Suprapubic skin (tissue), 4 donors: ENCODE measurements at regions not wholly inside any gene's neighbourhood (a gene's known extent, or its start where the extent isn't known, plus 50 kb on each side); places are given as distances from the start of the nearest gene placed in this dataset.

Experiments used
- EP300 ChIP-seq: sonication (generic); formaldehyde crosslinking; IDR thresholded peaks from one replicate; pipeline ENCODE4 v1.6.1; 2017; ENCODE audit warnings: antibody characterized with exemption
- POLR2A ChIP-seq, 2 donors: fragments of 450-650 bp; IDR thresholded peaks; one replicate each; pipeline ENCODE4 v1.6.1; 2017; ENCODE audit warnings: antibody characterized with exemption in 2 of 2, mild to moderate bottlenecking in 2 of 2, moderate library complexity in 2 of 2
- POLR2AphosphoS5 ChIP-seq, 3 donors: sonication (generic); formaldehyde crosslinking; IDR thresholded peaks; one replicate each; pipeline ENCODE4 v1.6.1; 2017; ENCODE audit warnings: antibody characterized with exemption in 3 of 3
- TF ChIP-seq, protein P1 (sequence below), 2 donors: fragments of 200-600 bp in 1 of 2; fragments of 450-650 bp in 1 of 2; sonication (generic) in 1 of 2; IDR thresholded peaks; one replicate each; pipeline ENCODE4 v1.5.1; 2016 to 2019; ENCODE audit warnings: antibody characterized with exemption in 2 of 2, mild to moderate bottlenecking in 1 of 2, moderate library complexity in 1 of 2

DNA sequence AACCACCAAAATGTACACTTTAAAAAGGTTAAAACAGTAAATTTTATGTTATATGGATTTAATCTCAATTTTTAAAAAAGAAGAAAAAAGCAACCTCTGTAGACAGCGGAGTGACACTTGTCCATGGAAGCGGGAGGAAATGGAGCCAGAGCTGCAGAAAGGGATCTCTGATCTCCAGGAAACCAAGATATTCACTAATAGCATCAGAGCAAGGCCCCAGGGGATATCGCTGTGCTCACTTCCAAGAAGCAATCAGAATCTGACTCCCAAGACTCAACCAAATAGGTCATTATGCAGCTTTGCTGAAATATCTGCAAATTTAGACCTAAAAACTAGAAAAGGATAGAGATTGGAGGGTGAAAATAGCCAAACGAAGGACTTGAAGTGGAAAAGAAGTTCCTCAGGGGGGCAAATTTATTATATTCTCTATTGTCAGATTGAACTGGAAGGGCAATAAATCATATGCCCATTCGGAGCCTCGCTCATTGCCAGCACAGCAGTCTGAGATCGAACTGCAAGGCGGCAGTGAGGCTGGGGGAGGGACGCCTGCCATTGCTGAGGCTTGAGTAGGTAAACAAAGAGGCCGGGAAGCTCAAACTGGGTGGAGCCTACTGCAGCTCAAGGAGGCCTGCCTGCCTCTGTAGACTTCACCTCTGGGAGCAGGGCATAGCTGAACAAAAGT, 62.0 kb upstream of the ATP2C1 start:
- TF ChIP-seq, protein P1, sequence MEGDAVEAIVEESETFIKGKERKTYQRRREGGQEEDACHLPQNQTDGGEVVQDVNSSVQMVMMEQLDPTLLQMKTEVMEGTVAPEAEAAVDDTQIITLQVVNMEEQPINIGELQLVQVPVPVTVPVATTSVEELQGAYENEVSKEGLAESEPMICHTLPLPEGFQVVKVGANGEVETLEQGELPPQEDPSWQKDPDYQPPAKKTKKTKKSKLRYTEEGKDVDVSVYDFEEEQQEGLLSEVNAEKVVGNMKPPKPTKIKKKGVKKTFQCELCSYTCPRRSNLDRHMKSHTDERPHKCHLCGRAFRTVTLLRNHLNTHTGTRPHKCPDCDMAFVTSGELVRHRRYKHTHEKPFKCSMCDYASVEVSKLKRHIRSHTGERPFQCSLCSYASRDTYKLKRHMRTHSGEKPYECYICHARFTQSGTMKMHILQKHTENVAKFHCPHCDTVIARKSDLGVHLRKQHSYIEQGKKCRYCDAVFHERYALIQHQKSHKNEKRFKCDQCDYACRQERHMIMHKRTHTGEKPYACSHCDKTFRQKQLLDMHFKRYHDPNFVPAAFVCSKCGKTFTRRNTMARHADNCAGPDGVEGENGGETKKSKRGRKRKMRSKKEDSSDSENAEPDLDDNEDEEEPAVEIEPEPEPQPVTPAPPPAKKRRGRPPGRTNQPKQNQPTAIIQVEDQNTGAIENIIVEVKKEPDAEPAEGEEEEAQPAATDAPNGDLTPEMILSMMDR (IDR thresholded peaks at IDR 0.05) = no peak
- no peak for TF ChIP-seq EP300
- TF ChIP-seq POLR2A (IDR thresholded peaks at IDR 0.05) = no peak
- no peak for TF ChIP-seq POLR2AphosphoS5 (IDR thresholded peaks at IDR 0.05)
